HG03139 (cell line): ENCODE measurements at regions not wholly inside any gene's neighbourhood (a gene's known extent, or its start where the extent isn't known, plus 50 kb on each side); places are given as distances from the start of the nearest gene placed in this dataset.

ENCODE experiments used
- ATAC-seq: cut with Tn5 transposase; IDR thresholded peaks from one replicate; pipeline ENCODE4 v1.9.1; 2021; ENCODE audit not compliant: unreplicated experiment

DNA sequence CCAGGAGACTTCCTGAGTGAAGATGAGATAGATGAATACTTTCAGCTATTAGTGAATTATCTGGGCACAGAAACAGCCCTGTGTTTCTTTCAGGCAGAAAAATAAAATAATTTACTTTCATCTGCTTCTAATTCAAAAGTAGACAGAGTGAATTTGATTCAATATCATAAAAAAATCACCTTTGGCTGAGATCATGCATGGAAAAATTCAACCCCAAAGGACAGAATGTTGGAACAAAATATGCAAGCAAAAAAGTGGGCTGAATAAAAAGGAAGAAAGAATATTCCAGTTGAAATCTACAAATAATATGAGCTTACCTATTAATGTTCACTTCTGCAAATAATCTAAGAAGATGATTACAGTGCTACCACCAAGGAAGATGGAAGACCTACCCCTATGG, 546.9 kb downstream of the TFAP2B start:
- ATAC-seq: no peak

DNA sequence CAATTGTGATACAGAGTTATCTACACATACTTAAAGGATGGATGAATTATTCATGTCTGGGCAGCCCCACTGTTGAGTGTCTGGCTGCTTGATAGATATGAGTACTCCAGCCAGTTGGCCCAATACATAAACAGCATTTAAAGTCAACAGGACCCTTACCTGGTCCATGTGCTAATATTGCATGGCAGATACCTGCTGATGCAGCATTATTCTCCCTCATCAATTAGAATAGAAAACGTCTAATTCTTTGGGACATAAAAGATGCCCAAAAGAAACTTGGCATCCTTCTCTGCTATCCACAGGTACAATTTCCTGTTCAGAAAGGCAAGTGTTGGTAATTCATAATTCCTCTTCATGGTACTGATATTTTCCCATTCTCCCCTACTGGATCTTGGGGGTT, 550.8 kb downstream of the TFAP2B start:
- ATAC-seq: no peak

DNA sequence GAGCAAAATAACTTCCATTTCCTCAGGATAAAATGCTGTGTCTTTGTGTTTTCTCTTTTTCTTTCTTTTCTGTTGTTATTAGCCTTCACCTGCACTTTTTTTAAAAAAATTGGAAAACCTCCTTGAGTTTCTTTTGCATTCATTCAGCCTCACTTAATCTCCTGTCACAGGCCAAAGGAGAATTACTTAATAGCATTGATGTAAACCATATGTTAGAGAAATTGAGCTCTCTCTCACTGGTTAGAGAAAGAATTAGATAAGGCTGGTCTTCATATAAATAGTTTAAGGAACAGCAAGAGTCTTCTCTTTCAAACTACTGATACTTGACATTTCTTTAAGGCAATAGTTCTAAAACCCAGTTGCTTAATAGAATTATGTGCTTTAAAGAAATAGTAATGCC, 564.2 kb downstream of the TFAP2B start:
- no peak for ATAC-seq

DNA sequence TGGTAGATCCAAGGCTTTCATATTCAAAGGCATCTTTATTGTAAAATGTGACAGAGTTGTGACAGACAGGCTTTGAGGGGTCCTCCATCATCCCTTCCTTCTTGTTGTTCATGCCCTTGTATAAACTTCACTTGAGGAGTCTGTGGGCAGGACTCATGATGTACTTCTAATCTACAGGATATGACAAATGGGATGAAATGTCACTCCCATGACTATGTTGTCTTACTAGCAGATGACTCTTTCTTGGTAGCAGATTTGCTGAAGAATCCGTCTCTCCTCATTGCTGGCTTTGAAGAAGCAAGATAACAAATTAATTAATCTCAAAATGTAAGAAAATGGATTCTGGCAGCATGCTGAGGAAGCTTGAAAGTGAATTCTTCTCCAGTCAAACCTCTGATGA, 566.1 kb downstream of the TFAP2B start:
- ATAC-seq: no peak

DNA sequence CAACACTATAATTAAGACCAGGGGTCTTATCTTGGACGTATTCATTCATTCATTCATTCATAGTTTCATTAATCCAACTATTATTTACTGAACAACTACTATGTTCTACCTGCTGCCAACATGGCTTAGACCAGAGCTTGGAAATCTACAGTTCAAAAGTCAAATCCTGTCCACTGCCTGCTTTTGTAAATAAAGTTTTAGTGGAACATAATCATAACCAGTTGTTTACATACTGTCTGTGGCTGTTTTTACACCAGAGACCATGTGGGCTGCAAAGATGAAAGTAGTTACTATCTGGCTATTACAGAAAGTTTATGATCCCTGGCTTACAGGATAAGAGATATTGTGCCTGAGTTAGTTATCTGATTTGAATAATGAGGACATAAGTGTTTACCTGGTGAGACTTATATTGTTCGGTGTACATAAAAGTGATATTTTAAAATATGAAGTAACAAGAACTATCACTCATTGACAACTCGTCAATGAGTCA, 567.7 kb downstream of the TFAP2B start:
- ATAC-seq: no peak

DNA sequence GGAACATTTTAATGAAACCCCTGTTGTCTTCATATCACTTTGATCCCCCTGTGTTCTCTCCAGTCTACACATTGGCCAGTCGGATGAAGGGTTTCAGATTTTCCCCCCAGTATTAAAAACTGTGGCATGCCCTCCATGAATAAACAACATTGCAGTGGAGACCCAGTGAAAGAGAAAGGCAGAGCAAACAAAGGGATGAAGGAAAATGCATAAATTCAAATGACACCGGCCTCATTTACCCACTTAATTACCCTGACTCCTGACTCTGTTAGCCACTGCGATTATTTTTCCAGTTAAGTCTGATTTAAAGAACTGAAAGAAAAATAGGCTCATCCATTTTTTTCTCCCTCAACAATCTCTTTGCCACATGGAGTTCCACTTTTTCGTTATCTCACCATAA, 569.2 kb downstream of the TFAP2B start:
- ATAC-seq: no peak

DNA sequence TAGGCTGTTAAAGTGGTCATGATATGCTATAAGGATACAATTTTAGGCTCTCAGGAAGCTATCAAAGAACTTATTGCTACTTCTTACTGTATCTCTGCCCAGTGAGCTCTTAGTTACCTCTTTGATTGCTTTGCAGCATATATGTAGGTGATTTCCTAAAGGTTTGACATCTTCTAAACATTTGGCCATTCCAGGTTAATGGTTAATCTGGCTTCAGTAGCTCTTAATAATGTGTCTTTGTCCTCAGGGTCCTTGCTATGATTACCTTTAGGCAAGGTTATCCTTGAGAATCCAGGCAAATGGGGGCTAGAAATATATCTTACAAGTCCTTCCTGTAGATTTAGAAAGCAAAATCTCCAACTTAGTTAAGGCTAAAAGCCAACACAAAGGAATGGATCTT, 575.4 kb downstream of the TFAP2B start:
- no peak for ATAC-seq

DNA sequence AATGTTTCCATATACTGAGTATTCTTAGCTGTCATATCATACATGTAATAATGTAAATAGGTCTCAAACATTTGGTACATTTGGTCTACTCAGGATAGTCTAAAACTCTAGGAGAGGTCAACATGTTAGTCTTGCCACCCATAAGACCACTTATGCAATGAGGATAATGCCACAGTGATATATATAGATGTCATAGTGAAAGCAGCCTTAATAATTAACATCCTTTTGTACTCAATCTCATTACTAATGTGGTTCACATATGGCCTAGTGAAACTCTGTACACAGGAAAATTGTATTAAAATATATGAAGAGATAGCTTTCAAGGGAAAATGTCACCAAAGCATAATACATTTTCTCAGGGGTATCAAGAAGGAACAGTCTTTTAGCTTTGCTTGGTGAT, 577.9 kb downstream of the TFAP2B start:
- ATAC-seq: peak; percentile 75

DNA sequence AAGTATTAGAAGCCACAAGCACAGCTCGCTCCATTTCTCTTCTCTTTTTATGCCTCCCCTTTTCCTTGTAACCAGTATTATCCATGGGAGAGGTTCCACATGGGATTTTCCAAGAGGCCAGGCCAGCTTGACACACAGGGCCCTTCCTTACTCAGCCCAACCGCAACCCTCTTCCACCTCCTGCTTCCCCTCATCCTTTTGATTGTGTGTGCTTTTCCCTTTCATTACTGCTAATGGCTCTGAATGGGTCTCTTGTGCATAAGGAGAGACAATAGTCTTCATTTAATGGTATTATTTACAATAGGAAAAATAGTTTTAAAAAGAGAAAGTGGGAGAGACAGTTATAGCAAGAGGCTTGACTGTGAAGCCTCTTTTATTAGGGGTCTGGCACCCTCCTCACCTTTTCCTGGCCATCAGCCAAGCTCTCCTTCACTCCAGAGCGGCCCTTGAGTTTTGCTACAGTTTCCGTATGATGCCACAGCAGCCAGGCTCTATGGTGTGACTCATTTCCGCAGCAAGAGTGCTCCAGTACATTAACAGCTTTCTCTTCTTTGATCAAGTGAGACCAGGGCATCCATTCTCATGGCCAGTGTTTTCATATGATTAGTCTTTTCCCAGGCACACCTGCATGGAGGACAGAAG, 579.5 kb downstream of the TFAP2B start:
- no peak for ATAC-seq

DNA sequence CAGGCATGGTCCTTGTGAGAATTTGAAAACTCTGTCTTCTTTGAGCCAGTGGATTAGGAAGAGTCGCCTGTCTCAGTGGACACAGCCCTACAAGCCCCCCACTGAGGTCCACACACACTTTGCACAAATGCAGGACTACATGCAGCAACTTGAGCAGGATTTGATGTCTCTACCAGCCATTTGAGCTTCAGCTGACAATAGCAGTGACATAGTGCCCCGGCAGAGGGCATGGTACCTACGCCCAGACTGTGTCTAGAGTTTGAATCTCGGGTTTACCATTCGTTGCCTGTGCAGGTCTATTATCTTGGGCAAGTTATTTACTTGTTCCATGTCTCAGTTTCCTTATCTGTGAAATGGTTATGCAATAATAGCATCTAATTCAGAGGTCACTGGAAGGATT, 580.1 kb downstream of the TFAP2B start:
- no peak for ATAC-seq

DNA sequence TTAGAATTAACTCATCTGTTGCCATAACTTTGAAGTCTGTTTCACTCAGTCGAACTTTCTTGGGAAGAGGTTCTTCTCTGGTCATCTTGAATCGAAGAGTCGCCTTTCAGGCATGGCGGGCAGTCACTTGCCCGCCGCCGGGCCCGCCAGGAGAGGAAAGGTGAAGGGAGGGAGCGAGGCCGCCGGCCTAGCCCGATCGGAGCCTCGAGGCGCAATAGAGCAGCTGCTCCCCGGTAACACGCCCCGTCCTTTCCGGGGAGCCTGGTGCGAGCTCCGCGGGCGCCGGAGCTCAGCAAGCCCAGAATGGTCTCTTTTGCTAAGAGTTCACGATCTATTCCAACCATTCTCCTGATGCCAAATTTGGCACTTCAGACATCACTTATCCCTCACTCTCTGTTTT, 591.8 kb downstream of the TFAP2B start:
- ATAC-seq: no peak

DNA sequence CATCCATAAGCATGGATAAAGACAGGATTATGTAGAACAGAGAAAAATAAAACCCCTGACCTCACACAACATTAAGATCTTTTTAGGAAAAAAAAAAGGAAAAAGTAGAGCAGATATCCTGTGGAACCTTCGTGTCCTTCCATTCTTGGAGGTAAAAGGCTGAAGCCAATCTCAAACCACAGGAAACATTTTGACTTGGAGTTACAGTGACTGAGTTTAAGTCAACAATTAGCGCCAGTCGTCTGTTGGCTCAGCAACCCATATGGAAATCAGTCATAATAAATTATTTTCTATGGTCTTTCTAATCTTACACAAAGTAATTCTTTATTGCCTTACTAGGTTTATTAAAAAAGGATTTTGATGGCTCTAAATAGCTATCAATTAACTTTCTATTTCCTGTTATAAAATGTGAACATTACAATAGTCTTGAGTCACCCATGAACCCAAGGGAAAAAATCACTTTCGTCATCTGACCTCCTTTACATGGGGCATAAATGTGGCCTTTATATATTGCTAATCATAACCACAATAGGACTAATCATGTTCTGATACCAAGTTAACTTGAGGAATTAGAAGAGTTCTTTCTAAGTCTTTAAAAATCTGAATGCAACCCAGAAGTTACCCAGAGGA, 592.9 kb downstream of the TFAP2B start:
- no peak for ATAC-seq

DNA sequence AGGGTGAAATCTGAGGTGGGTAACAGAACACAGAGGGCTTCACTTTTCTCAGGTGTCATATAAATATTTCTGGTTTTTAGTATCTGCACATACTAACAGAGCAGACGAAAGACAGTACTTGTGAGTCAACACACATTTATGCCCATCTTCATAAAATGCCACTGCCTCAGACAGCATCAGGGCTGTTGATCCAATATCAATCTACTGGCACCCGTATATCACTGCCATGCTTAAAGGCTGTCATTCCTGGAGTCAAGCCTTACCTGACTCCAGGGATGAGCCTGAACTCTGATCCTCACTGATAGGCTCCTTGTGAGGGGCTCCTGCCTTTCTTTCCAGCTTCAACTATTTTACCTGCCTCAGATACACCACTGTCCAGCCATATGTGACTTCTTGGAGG, 595.7 kb downstream of the TFAP2B start:
- ATAC-seq: no peak

DNA sequence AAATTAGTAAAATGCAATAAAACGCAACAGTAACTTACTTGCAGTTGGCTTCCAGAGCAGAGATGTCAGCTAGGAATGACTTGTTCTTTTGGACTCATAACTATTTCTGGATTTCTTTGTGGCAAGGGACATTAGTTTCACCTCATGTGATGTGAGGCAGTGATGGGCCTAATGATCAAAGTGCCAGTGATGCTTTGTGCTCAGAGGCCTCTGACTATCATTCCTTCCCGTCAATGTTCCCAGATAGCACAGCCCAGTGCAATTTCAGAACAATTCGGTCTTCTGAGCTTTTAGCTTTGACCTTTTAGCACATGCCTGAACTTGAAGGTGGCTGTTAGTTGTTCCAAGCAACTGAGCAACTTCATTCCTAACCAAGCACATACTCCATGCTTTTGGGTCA, 596.8 kb downstream of the TFAP2B start:
- ATAC-seq: no peak

DNA sequence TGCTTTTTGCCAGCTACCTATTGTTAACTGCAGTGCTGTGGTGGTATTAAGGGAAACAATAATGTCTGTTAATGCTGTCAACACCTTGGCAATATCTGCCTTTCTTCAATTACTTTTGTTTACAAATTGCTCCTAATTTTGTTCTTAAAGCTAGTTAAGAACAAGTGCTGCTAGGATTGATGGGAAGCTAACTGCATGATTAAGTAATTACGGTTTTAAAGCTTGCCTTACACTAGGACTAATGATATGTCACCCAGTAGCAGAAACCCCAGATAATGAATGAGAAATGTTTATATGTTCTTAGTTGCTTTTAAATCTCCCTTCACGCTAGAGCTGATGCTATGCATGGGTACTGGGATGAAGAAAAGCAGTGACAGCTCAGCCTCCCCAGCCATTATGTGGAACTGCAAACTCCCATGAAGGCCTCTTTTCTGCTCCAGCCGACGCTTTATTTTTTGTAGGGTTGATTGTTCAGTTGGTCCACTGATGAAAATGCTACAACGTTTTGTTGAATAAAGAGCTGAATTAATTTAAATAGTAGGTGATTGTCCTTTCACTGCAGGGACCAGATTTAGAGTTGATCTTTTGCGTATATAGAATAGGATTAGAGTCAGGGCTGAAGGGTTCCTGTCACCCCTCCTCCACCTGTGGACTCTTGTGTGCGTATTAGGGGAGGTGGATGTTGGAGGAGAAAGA, 610.5 kb downstream of the TFAP2B start:
- no peak for ATAC-seq

DNA sequence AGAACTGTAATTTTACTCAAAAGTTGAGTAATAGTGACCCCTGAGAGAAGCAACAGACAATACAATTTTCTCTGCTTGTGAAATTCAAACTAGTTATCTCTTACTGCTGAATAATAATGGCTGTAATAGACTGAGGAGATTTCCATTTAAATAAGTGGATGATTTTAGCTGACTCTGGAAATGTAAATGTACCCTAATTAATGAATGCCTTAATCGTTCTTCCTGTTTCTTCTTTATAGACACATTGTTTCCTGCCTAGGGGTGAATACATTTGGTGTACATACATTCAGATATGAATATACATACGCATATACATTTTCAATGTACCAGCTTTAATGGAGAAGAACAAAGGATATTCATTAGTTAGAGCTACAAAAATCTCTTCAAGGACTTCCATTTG, 611.9 kb downstream of the TFAP2B start:
- ATAC-seq: no peak

DNA sequence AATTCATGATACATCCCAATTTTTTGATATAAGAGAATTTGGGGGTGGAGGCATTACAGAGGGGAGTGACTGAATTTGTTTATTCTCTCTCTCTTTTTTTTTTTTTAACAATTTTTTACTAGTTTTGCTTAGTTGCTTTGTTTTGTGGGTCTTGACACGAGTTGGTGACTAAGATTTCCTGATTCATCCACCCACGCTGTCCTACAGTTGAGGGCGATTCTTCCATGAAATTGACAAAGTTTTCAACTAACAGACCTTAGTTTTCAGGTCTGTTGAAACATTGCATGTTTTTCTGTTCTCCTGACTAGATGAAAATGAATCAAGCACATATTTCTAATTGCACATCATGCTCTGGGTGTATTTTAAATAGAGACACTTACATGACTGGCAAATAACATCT, 613.8 kb downstream of the TFAP2B start:
- ATAC-seq: no peak

DNA sequence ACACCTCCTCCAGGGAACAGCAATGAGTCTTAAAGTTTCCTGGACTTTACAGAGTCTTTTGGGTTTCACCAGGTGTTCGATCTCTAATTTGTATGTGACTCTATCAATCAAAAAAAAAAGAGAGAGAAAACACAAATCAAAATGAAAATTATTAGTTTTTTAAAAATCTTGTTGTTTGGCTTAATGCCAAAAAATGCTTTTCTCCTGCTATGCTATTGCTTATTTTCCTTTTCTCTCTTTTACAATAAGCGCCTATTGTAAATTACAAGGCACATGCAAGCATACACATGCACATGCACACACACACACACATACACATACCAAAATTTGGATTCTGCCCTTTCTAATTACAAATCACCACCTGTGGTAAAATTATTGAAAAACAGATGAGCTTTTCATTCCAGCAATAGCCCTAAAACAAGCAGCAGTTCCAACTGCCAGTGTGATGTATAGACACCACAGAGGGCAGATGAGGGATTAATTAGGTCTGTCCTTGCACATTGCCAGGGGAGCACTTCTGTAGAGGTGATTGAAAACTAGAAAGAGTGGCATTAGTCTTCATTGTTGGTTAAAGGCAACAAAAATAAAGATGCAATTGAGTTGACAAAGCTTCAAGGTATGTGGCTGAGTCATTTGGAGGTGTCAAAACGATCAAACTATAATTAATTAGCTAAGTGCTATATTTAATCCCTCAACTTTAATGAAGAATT, 631.7 kb downstream of the TFAP2B start:
- ATAC-seq: no peak

DNA sequence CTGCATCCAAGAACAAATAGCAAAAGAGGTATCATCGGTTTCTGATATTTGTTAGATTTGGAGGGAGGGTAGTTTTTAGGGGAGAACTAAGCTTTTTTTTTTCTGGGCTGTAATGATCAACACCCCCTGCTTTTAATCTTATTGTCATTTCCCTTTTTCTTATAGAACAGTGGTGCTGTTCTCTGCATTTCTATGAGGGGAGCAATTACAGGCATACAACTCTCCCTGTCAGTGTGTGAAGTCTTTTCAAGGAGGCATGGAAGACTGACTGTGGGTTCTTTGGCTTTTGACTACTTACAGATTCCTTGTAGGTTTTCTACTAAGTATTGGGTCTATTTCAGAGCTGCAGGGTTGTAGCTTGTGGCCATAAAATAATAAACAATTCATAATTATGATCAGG, 632.3 kb downstream of the TFAP2B start:
- ATAC-seq: no peak

DNA sequence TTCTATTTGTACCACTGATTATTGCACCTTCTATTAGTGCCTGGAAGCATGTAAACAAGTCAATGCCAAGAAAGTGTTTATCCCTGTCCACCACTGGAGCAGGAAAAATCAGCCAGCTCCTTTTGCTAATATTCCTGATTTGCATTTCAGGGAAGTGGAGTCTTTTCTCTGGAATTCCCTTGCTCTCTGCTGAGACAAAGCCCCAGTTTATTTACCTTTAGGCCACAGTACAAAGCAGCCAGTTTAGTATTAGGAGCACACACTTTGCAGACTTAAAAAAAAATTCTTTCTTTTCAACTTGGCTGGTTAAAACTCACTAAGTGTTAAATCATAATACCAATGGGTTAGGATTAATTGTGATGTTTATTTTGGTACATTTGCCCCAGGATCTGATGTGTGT, 631.1 kb downstream of the PKHD1 start:
- ATAC-seq: no peak

DNA sequence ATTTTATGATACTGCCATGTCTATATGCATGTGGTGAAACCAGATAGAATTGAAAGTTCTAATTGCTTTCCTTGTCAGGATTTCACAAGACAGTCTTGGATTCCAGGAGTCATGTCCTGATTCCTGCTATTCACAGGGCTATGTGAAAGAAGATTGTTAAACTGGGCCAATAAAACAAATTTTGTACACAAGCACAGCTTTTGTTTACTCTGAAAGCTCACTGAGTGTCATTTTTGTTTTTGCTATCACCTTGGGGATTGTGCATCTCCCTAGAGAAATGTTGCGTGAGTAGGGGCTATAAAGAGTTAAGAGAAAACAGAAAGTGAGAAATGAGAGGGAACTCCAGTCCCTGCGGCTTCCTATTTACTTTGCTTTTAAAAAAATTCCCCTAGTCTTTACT, 627.5 kb downstream of the PKHD1 start:
- peak; percentile 78 for ATAC-seq

DNA sequence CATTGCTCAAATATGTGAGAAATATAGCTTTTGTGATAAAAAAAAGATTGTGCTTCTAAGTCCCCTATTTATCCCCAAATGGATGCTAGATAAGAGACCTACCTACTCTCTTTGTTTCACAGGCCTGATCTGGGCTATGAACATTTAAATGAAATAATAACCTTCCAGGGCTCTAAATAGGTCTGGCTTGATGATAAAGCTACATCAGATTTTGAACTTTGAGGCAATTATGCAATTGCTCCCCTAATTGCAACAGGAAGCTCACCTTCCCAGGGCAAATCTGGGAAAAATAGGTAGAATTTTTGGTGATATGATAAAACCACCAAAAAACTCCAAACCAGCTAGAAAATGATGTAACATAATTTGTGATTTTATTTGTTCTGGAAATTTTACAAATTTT, 624.5 kb downstream of the PKHD1 start:
- ATAC-seq: no peak
